ENCODE measurements at regions not wholly inside any gene's neighbourhood (a gene's known extent, or its start where the extent isn't known, plus 50 kb on each side); places are given as distances from the start of the nearest gene placed in this dataset.

DNA sequence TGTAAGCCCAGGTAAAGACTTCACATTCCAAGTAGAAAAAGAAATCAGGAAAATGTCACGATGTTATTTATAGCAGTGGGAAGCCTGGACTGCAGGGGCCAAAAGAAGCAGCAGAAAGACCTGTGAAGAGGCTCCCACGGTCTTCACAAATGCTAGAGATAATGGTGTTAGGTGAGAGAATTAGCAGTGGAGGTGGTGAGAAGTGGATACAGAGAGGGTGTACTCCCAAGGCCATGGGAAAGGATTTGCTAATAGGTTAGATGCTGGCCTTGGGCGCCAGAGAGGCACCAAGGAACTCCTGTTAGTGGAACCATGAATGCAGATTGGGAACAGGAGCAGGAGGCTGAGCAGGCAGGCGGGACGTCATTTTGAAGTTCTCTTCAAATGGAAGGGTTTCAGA lies 386.1 kb downstream of the C12orf75 start:
- DNase-seq: peak; percentile 64

GRCh38 chr12:105721051-105721825 lies 390.7 kb downstream of the C12orf75 start:
- peak; percentile 64 for DNase-seq

- DNase-seq: no peak
Measured at GRCh38 chr12:105721891-105722290, 391.4 kb downstream of the C12orf75 start.

- peak; percentile 57 for DNase-seq
Measured at GRCh38 chr12:105723066-105723465, 392.6 kb downstream of the C12orf75 start.

- DNase-seq: no peak
Measured at GRCh38 chr12:105723494-105723893, 393.0 kb downstream of the C12orf75 start.

GRCh38 chr12:105724641-105725040 lies 394.1 kb downstream of the C12orf75 start:
- no peak for DNase-seq

DNA sequence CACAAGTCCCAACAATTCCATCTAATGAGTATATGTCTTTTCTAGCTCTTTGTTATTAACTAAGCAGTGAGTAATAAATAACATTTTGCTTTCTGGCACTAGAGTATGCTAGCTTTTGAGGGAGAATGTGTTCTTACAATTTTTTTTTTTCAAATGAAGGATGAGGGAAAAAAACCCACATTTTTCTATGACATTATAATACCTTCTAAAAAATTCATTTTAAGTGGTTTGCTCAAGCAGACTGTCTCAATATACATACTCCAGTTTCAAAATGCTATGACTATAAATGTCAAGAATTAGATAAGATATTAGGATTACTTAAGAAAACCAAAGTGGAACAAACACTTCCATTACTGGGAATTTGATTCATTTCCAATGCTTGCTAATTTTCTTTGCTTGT lies 394.6 kb downstream of the C12orf75 start:
- DNase-seq: no peak

DNA sequence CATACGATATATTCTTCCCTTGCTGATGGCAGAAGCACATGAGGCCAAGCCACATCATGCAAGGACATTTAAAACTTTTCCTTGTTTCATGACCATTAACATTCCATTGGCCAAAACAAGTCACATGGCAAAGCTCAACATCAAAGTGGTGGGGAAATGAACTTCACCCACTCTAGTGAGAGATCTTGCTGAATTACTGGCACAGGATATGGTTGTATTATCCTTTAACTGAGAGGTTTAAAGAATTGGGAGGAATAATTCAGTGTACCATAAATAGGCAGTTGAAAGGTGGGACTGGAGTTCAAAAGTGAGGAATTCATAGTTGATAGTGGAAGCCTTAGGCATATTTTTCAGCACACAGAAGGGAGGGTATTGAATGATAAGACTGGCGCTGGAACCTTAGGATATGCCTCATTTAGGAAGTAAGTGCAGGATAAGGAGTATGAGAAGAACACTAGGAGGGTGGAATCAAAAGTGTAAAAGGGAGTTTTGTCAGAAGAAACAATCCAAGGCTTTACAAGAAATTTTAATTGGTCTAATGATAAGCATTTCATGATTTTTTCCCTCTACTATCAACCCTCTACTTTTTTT lies 398.8 kb downstream of the C12orf75 start:
- DNase-seq: no peak

DNA sequence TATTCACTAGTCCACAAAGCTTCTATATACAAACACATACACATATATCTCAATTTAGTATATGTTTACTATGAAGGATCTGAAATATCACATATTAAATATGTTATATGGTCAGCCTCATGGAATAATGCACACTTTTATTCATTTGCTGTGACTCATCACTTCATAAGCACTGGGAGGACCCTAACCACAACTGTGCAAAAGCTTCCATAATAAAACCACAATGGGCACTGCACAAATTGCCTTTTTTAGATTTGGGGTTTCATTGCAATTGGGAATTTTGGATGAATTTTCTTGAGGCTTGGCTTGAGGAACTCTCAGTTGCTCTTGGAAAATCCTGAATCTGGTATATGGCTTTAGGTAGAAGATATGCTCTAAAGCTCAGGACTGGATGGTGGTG lies 399.4 kb downstream of the C12orf75 start:
- DNase-seq: no peak

GRCh38 chr12:105733579-105733978 lies 403.1 kb downstream of the C12orf75 start:
- no peak for DNase-seq

GRCh38 chr12:105736498-105736897 lies 402.3 kb downstream of the NUAK1 start:
- DNase-seq: peak; percentile 86

DNA sequence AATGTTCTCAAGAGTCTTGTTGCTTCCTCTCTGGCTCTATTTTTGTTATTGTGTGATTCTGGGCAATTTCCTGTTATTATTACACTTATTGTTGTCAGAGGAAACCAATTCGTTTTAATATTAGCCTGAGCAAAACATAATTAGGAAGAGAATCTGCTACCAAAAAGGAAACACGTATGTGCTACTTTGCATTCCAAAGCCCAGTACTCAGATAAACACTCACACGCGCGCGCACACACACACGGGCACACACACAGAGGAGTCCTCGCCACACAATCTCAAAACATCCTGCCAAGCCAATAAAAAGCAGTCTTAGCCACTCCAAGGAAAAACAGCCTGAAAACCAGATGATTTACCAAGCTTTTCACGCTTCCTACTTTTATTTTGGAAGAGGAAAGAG lies 400.7 kb downstream of the NUAK1 start:
- no peak for DNase-seq

GRCh38 chr12:105740369-105740768 lies 398.4 kb downstream of the NUAK1 start:
- DNase-seq: no peak

- no peak for DNase-seq
Measured at GRCh38 chr12:105740970-105741725, 397.6 kb downstream of the NUAK1 start.

GRCh38 chr12:105741786-105742566 lies 396.8 kb downstream of the NUAK1 start:
- no peak for DNase-seq

DNA sequence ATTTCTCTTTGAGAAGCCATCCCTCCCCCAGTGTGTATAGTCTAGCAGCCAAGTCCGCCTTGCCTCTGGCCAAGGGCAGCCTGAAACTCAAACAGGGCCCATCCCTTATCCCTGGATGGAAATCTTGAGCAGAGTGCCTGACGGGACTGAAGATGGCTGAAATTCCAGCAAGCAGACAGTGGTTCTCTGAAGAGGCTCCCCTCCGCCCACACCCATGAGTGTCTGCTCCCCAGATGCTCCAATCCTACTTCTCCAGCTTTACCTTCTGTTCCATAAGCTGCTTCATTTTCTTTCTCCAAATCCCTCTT lies 396.2 kb downstream of the NUAK1 start:
- peak; percentile 13 for DNase-seq

DNA sequence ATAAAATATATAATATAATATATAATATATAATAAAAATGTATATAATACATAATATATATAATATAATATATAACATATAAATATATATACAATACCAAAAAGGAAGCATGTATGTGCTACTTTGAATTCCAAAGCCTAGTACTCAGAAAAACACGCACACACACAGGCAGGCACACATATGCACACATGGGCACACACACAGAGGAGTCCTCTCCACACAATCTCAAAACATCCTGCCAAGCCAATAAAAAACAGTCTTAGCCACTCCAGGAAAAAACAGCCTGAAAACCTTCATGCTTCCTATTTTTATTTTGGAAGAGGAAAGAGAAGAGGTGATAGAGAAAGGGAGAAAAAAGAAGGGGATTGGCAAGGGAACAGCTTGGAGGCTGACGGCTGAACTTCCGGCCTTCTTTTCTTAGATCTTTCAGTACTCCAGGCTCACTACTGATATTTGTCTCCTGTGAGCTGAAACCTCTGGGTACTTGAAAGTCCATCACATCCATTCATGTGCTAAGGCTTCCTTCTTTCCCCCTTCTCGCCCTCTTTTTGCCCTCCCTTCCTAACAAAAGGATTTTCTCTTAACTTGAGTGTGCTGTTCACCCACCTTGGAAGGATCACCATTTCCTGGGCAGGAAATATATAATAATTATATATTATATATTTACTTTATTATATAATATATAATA lies 394.2 kb downstream of the NUAK1 start:
- no peak for DNase-seq

- DNase-seq: no peak
Measured at GRCh38 chr12:105745811-105746210, 392.9 kb downstream of the NUAK1 start.

GRCh38 chr12:105748806-105749600 lies 389.8 kb downstream of the NUAK1 start:
- no peak for DNase-seq

DNA sequence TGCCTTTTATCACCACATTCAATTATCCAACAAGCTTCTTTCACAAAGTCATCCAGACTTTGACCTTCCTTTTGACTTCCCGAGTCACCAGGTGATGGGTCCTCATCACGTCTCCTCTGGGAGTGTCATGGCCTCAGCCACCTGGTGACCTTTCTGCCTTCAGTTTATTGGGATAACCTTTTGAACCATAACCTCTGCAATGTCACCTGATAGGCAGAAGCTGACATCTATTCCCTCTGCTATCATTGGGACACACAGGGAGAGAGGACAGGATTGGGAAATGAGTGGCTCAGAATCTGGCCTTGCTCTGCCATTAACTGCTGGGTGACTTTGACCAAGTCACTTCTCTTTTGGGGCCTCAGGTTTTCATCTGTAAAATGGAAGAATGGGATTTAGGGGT lies 388.7 kb downstream of the NUAK1 start:
- DNase-seq: no peak

DNA sequence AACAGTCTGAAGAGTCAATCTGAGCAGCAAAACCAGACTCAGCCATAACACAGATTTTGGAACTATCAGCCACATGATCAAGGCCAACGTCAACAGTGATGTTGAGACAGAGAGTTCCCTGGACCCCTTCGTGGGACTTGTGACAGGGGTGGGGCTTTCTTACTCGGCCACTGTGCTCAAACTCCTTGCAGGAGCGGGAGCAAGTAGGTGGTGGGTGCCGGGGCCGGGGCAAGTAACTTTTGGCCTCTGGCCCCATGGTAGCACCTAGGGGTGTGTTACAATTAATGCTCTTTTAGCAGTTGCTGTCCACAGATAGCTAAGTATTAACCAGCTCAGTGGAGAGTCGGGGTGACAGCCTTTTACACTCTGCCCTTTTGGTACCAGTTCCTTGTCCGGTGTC lies 384.4 kb downstream of the NUAK1 start:
- DNase-seq: no peak

DNA sequence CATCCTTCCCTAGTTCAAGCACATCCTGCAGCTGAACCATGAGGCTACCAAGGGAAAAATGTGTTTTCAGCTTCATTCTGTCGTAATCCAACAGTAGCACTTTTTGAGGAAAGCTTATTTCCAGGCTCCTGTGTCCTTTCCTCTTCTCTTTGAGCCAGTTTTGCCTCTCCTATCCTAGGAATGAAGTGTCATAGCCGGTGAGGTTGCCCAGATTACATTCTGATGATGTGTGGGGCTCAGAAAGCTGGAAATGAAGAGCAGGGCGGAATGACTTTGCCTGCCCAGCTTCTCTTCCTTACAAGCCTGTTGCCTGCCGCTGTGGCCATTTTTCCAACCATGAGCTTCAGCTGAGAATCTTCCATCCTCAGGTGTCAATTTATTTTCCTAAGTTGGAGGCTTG lies 381.8 kb downstream of the NUAK1 start:
- DNase-seq: no peak

Data from NCI-H82 (cell line).